Fibroblast of mammary gland (primary cell): ENCODE measurements at regions not wholly inside any gene's neighbourhood (a gene's known extent, or its start where the extent isn't known, plus 50 kb on each side); places are given as distances from the start of the nearest gene placed in this dataset.

Experiments used
- DNase-seq: peaks from one replicate; pipeline ENCODE4 v3.0.0-alpha.2; 2010; ENCODE audit warnings: low read depth
- H3K4me3 ChIP-seq: 2 replicates; pipeline ENCODE4 v1.5.1; 2011; ENCODE audit warnings: low read depth, mild to moderate bottlenecking, low read length, moderate library complexity; ENCODE audit not compliant: control insufficient read depth
- TF ChIP-seq, protein P1 (sequence below): conservative IDR thresholded peaks from 2 replicates; pipeline ENCODE4 v1.5.1; 2011; ENCODE audit warnings: low read depth, low read length, inconsistent platforms; ENCODE audit not compliant: control insufficient read depth, insufficient read depth

DNA sequence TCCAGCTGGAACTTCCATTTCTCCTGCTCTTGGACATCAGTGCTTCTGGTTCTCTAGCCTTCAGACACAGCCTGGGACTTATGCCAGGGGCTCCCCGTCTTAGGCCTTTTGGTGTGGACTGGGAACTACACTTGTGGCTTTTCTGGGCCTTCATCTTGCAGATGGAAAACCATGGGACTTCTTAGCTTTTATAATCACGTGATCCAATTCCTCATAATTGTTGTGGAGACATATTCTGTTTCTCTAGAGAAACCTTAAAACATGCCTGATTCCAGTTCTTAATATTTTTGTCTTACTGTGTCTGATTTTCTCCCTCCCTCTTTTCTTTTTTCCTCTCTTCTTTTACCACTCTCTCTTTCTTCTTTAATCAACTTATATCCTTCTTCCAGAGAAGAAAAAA, 224.2 kb upstream of the FOXP2 start:
- DNase-seq = no peak
- no peak overlapping the region for H3K4me3 ChIP-seq
- TF ChIP-seq, protein P1, sequence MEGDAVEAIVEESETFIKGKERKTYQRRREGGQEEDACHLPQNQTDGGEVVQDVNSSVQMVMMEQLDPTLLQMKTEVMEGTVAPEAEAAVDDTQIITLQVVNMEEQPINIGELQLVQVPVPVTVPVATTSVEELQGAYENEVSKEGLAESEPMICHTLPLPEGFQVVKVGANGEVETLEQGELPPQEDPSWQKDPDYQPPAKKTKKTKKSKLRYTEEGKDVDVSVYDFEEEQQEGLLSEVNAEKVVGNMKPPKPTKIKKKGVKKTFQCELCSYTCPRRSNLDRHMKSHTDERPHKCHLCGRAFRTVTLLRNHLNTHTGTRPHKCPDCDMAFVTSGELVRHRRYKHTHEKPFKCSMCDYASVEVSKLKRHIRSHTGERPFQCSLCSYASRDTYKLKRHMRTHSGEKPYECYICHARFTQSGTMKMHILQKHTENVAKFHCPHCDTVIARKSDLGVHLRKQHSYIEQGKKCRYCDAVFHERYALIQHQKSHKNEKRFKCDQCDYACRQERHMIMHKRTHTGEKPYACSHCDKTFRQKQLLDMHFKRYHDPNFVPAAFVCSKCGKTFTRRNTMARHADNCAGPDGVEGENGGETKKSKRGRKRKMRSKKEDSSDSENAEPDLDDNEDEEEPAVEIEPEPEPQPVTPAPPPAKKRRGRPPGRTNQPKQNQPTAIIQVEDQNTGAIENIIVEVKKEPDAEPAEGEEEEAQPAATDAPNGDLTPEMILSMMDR = no peak

DNA sequence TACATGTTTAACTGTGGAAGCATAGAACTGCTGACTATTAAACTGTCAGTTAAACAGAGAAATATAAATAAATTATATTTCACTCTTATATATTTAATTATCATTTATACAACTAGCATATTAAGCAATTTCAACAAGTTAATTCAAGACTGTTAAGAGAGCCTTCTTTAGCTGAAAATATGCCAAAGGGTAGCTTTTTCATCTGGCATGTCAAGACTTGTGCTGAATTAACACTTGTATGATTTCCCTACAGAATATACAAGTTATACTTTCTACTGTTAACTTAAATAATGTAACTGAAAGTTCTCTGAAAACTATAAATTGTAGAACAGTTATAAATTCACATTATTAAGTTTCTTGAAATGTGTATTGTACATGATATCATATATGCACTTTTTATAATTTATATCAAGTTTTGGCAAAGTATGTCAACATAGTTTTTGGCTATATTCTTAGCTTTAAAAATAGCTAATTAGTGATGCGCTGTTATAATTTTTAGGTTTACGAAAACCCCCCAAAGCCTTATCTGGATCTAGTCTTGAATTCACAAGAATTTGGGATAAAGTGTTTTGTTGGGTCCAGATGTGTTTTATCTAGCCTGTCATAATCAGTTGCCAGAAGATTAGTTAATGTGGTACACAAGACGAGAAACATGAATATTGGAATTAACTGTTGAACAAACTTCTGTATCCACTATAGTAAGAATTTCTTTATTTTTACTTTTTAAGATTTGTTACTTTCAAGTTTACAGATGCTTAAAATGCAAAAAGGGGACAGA, 231.1 kb upstream of the FOXP2 start:
- DNase-seq = no peak
- TF ChIP-seq, protein P1 = no peak
- H3K4me3 ChIP-seq = no peak overlapping the region

DNA sequence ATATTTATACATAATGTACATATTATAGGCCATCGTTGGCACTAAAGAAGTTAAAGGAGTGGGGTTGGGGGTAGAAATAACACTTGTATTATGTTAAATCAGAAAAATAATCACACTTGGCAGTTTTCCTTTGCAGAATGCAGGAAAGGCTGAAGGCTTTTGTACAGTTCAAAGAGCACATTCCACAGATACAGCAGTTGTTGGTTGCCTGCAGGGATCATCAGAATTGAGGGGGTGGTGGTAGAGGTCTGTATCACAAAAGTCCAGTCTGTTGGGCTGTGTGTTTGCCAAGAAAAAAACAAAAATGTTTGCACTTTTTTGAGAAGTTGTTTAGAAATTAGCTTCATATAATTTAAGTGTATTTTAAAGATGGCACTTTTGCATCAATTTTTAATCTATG, 231.8 kb upstream of the FOXP2 start:
- TF ChIP-seq, protein P1 = no peak
- no peak overlapping the region for H3K4me3 ChIP-seq
- DNase-seq = no peak

DNA sequence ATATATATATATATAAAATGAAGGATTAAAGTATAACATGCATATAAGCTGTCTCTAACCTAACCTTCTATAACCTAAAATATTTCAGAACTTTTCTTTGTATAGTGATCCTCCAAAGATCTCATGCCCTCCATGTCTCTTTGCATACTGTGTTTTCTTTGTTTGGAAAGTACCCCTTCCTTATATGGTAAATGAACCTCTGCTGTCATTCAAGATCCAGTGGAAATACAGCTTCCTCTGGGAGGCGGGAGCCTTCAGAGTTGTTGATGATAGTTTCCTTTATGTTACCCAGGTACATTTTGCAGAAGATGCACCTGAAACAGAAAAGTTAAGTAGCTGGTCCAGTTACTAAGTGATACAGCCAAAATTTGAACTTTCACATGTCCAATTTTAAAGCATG, 233.3 kb upstream of the FOXP2 start:
- TF ChIP-seq, protein P1 = no peak
- no peak overlapping the region for H3K4me3 ChIP-seq
- DNase-seq = no peak

DNA sequence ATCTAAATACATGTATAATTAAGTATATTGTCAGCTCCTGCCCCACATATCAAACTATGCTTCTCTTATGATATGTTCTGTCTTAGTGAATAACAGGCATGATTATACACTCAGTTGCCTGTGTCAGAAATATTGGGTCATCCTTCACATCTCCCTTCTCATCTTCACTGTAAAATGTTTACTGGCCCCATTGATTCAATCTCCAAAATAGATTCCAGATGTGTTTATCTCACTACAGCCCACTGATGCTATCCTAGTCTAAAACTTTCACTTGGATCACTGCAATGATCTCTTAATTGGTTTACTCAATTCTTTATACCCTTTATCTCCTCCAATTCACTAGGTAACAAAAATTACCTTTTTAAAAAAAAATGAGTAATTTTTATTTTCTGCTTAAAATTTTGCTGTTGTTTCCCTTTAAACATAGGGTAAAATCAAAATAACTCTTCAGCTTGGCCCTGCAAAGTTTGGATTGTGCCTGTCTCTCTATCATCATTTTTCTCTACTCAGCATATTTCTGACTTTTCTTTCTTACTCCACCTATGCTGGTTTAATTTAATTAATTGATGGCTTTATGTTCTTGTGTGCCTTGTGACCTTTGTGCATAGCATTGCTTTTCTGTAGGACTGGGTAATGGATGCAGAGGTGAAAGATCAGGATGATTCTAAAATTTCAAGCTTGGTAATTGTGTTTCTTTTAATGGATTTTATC, 233.9 kb upstream of the FOXP2 start:
- TF ChIP-seq, protein P1 = no peak
- DNase-seq = peak; percentile 17
- H3K4me3 ChIP-seq = no peak overlapping the region

DNA sequence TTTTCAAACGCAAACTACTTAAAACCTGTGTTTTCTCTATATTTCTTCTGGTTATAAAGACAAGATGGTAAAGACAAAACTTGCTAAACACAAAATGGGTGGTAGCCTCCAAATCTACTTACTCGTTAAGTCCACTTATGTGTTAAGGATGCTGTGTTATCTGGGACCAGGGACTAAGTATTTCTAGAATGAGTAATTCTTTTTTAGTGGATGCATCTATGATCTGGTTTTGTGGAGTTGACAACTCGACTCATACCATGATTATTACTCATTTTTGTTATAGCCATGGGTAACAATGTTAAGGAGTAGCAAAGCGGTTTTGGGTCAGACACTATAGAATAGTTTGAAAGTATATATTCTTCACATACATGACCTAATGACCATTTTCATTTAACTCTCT, 239.5 kb upstream of the FOXP2 start:
- TF ChIP-seq, protein P1 = no peak
- peak; percentile 16 for DNase-seq
- no peak overlapping the region for H3K4me3 ChIP-seq
